Neural crest cell (in vitro differentiated cells): ENCODE measurements at regions not wholly inside any gene's neighbourhood (a gene's known extent, or its start where the extent isn't known, plus 50 kb on each side); places are given as distances from the start of the nearest gene placed in this dataset.
A peak's percentile ranks its signal among the peaks of the same experiment; 100 is the strongest.

Experiments
- DNase-seq: peaks from one replicate; pipeline ENCODE4 v3.0.0; 2021; ENCODE audit warnings: low read depth, mixed read lengths, low spot score
- H3K27ac Mint-ChIP-seq: one replicate; pipeline ENCODE4 v1.8.0; 2021; ENCODE audit warnings: mild to moderate bottlenecking, mixed read lengths; ENCODE audit not compliant: unreplicated experiment
- H3K27me3 Mint-ChIP-seq: 2 replicates; pipeline ENCODE4 v1.8.0; 2021; ENCODE audit warnings: low read depth, mild to moderate bottlenecking, mixed read lengths
- H3K36me3 Mint-ChIP-seq: 2 replicates; pipeline ENCODE4 v1.8.0; 2021; ENCODE audit warnings: low read depth, mild to moderate bottlenecking, mixed read lengths
- H3K4me1 Mint-ChIP-seq: 2 replicates; pipeline ENCODE4 v1.8.0; 2021; ENCODE audit warnings: mixed read lengths
- H3K4me3 Mint-ChIP-seq: one replicate; pipeline ENCODE4 v1.8.0; 2021; ENCODE audit warnings: mild to moderate bottlenecking, mixed read lengths
- H3K9me3 Mint-ChIP-seq: 2 replicates; pipeline ENCODE4 v1.8.0; 2021; ENCODE audit warnings: mixed read lengths
- TF ChIP-seq, protein P1 (sequence below): fragments of 200-600 bp; sonication (generic); conservative IDR thresholded peaks from 2 replicates; pipeline ENCODE4 v1.5.0; 2021; ENCODE audit warnings: antibody characterized with exemption, mild to moderate bottlenecking

GRCh38 chr12:116456330-116457082 is 102.7 kb upstream of the MAP1LC3B2 start:
- H3K27ac Mint-ChIP-seq, result peak overlapping the region; percentile 6
- no peak overlapping the region for H3K4me3 Mint-ChIP-seq
- no peak for DNase-seq
- H3K9me3 Mint-ChIP-seq, result no peaks in the 10 kb centered on the region
- TF ChIP-seq, protein P1, sequence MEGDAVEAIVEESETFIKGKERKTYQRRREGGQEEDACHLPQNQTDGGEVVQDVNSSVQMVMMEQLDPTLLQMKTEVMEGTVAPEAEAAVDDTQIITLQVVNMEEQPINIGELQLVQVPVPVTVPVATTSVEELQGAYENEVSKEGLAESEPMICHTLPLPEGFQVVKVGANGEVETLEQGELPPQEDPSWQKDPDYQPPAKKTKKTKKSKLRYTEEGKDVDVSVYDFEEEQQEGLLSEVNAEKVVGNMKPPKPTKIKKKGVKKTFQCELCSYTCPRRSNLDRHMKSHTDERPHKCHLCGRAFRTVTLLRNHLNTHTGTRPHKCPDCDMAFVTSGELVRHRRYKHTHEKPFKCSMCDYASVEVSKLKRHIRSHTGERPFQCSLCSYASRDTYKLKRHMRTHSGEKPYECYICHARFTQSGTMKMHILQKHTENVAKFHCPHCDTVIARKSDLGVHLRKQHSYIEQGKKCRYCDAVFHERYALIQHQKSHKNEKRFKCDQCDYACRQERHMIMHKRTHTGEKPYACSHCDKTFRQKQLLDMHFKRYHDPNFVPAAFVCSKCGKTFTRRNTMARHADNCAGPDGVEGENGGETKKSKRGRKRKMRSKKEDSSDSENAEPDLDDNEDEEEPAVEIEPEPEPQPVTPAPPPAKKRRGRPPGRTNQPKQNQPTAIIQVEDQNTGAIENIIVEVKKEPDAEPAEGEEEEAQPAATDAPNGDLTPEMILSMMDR, result no peak
- no peaks in the 10 kb centered on the region for H3K36me3 Mint-ChIP-seq
- H3K4me1 Mint-ChIP-seq, result peaks cover 32% of the 10 kb centered on the region
- no peaks in the 10 kb centered on the region for H3K27me3 Mint-ChIP-seq

GRCh38 chr12:116458492-116458891 is 100.7 kb upstream of the MAP1LC3B2 start:
- Mint-ChIP-seq H3K9me3 (no peaks in the 10 kb centered on the region), H3K27ac (no peak overlapping the region), H3K27me3 (no peaks in the 10 kb centered on the region), H3K36me3 (no peaks in the 10 kb centered on the region), H3K4me1 (peaks cover 32% of the 10 kb centered on the region), H3K4me3 (no peak overlapping the region)
- TF ChIP-seq, protein P1, result no peak
- DNase-seq, result no peak

- TF ChIP-seq, protein P1, result no peak
- Mint-ChIP-seq H3K4me3 (no peak overlapping the region), H3K36me3 (no peaks in the 10 kb centered on the region), H3K27me3 (no peaks in the 10 kb centered on the region), H3K27ac (no peak overlapping the region), H3K9me3 (no peaks in the 10 kb centered on the region), H3K4me1 (peaks cover 32% of the 10 kb centered on the region)
- no peak for DNase-seq
Observed at GRCh38 chr12:116459011-116459875, 99.9 kb upstream of the MAP1LC3B2 start.

DNA sequence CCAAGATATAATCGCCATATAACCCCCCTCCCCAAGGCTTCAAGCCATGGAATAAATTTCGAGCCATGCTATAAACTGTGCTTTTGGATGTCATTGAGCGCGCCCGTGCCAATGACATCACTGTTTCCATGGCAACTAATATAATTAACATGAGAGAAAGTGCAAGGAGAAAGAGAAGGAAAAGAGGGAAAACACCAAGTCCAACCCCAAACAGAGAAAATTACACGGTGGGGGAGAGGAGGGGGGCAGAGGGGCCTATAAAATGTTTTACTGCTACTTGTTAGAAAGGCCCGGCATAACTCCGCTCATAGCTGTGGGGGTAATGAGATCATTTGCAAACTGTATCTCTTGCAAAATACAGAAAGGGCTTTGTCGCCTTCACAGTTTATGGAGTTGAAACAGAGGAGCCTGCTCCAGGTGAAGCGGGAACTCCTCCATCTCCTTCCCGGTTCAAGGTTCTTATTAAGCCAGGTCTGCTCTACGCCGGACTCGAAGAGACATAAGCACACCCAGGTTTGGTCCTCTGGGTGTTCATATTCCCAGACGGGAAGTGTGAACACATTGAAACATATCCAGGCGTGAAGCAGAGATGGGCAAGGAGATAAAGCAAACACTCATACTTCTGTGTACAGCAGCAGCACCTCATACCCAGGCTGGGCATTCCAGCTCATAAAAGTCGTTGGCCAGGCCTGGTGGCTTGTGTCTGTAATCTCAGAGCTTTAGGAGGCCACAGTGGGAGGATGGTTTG is 99.1 kb upstream of the MAP1LC3B2 start:
- TF ChIP-seq, protein P1, result no peak
- H3K36me3 Mint-ChIP-seq, result no peaks in the 10 kb centered on the region
- H3K4me1 Mint-ChIP-seq, result peaks cover 28% of the 10 kb centered on the region
- H3K27ac Mint-ChIP-seq, result peak overlapping the region; percentile 54
- no peaks in the 10 kb centered on the region for H3K27me3 Mint-ChIP-seq
- H3K9me3 Mint-ChIP-seq, result no peaks in the 10 kb centered on the region
- no peak for DNase-seq
- H3K4me3 Mint-ChIP-seq, result no peak overlapping the region

DNA sequence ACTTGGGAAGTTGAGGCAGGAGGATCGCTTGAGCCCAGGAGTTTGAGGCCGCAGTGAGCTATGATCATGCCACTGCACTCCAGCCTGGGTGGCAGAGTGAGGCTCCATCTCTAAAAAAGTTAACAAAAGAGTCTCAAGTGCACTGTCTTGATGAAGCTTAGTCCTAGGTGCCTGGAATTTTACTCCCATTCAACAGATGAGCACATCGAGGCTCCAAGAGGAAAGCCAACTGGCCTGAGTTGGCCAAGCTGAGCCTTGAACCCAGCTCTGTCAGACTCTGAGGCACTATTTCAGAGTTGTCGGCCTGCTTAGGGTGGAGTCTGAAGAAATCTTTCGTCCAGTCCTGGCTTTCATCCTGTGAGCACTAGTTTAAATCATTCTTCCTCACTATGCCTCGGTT is 98.1 kb upstream of the MAP1LC3B2 start:
- Mint-ChIP-seq H3K27ac (no peak overlapping the region), H3K36me3 (no peaks in the 10 kb centered on the region), H3K4me1 (peaks cover 20% of the 10 kb centered on the region), H3K9me3 (no peaks in the 10 kb centered on the region), H3K4me3 (no peak overlapping the region), H3K27me3 (no peaks in the 10 kb centered on the region)
- TF ChIP-seq, protein P1, result no peak
- DNase-seq, result no peak
